Peyer's patch (tissue), 4 donors: ENCODE measurements at regions not wholly inside any gene's neighbourhood (a gene's known extent, or its start where the extent isn't known, plus 50 kb on each side); places are given as distances from the start of the nearest gene placed in this dataset.

Experiments
- CTCF ChIP-seq, 6 experiments: fragments of 450-650 bp in 4 of 6; fragments of 200-600 bp in 2 of 6; sonication (generic) in 1 of 6; IDR thresholded peaks; one replicate each; pipeline ENCODE4 v1.5.1; 2017 to 2019; ENCODE audit warnings: antibody characterized with exemption in 6 of 6, mild to moderate bottlenecking in 3 of 6, moderate library complexity in 1 of 6
- POLR2A ChIP-seq, 2 donors: fragments of 450-650 bp; IDR thresholded peaks; one replicate each; pipeline ENCODE4 v1.5.1; 2017; ENCODE audit warnings: antibody characterized with exemption in 2 of 2, mild to moderate bottlenecking in 2 of 2, moderate library complexity in 2 of 2

DNA sequence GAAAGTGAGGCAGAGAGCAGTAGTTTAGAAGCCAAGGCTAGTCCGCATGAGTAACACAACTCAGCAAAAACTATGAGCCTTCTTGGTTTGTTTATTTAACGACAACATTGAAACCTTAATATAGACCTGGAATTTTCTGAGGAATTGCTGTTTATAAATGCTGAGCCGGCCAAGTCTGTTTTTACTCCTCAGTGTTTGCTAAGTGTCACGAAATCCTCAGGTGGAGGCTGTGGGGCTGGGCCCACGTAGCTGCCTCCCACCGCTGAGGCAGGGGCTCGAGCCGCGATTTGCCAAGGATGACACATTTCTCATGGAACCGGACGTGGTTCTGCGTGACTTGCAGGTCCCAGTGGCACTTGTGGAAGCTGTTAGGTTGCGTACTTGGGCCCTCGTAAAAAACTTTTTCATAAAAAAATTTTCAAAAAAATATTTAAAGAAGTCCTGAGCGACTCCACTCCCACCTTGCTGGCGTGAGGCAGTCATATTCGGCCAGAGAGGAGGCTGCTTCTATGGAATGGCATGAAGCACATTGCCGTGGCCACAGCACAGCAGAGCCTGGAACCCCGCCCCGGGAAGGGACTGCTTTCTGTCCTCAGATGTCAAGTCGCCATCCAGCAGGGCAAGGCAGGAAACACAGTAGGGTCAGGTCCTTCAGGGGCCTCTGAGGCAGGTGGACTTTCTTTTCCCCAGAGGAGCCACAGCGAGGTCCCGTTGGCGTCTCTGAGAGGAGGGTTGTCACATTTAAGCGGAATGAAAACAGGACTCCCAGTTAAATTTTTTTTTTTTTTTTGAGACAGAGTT is 64.8 kb upstream of the PCSK6 start:
- TF ChIP-seq CTCF (IDR thresholded peaks at IDR 0.05) (no peak), POLR2A (IDR thresholded peaks at IDR 0.05) (no peak)
